HL-60 (cell line): ENCODE measurements at regions not wholly inside any gene's neighbourhood (a gene's known extent, or its start where the extent isn't known, plus 50 kb on each side); places are given as distances from the start of the nearest gene placed in this dataset.

Experiments
- DNase-seq, 2 experiments: peaks; one replicate each; pipeline ENCODE4 v3.0.0-alpha.2; 2010 to 2020; ENCODE audit warnings: low read depth in 1 of 2, low spot score in 1 of 2
- H3K27ac ChIP-seq: fragments of 250-450 bp; sonication (Bioruptor Pico); replicated peaks from 2 replicates; pipeline ENCODE4 v1.5.1; 2020; ENCODE audit warnings: mild to moderate bottlenecking, moderate library complexity
- H3K27me3 ChIP-seq: fragments of 250-450 bp; sonication (Bioruptor Pico); 2 replicates; pipeline ENCODE4 v1.5.1; 2021; ENCODE audit warnings: mild to moderate bottlenecking, moderate library complexity; ENCODE audit not compliant: insufficient read depth, poor library complexity, severe bottlenecking
- H3K4me3 ChIP-seq: replicated peaks from 2 replicates; pipeline ENCODE4 v1.5.1; 2011; ENCODE audit warnings: mild to moderate bottlenecking, control low read depth, low read length; ENCODE audit not compliant: insufficient read depth
- GABPA ChIP-seq: IDR thresholded peaks from 2 replicates; pipeline ENCODE4 v1.6.1; 2012; ENCODE audit warnings: low read depth
- POLR2AphosphoS5 ChIP-seq: IDR thresholded peaks from 2 replicates; pipeline ENCODE4 v1.6.1; 2012; ENCODE audit warnings: low read depth
- SPI1 ChIP-seq: IDR thresholded peaks from 2 replicates; pipeline ENCODE4 v1.6.1; 2012; ENCODE audit warnings: low read depth, mild to moderate bottlenecking, borderline replicate concordance
- TF ChIP-seq, protein P1 (sequence below): IDR thresholded peaks from one replicate; pipeline ENCODE4 v1.5.1; 2011; ENCODE audit warnings: low read length, control low read depth, inconsistent platforms; ENCODE audit not compliant: insufficient read depth
- TF ChIP-seq, protein P2 (sequence below): IDR thresholded peaks from 2 replicates; pipeline ENCODE4 v1.6.1; 2012; ENCODE audit warnings: low read depth; ENCODE audit not compliant: insufficient replicate concordance

GRCh38 chr10:117612113-117612512, 69.6 kb downstream of the EMX2 start:
- H3K27ac ChIP-seq = no peak overlapping the region
- H3K4me3 ChIP-seq = no peak overlapping the region
- TF ChIP-seq, protein P1, sequence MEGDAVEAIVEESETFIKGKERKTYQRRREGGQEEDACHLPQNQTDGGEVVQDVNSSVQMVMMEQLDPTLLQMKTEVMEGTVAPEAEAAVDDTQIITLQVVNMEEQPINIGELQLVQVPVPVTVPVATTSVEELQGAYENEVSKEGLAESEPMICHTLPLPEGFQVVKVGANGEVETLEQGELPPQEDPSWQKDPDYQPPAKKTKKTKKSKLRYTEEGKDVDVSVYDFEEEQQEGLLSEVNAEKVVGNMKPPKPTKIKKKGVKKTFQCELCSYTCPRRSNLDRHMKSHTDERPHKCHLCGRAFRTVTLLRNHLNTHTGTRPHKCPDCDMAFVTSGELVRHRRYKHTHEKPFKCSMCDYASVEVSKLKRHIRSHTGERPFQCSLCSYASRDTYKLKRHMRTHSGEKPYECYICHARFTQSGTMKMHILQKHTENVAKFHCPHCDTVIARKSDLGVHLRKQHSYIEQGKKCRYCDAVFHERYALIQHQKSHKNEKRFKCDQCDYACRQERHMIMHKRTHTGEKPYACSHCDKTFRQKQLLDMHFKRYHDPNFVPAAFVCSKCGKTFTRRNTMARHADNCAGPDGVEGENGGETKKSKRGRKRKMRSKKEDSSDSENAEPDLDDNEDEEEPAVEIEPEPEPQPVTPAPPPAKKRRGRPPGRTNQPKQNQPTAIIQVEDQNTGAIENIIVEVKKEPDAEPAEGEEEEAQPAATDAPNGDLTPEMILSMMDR = no peak
- TF ChIP-seq SPI1 = no peak
- TF ChIP-seq POLR2AphosphoS5 = no peak
- TF ChIP-seq GABPA = no peak
- DNase-seq = no peak
- no peaks in the 10 kb centered on the region for H3K27me3 ChIP-seq

DNA sequence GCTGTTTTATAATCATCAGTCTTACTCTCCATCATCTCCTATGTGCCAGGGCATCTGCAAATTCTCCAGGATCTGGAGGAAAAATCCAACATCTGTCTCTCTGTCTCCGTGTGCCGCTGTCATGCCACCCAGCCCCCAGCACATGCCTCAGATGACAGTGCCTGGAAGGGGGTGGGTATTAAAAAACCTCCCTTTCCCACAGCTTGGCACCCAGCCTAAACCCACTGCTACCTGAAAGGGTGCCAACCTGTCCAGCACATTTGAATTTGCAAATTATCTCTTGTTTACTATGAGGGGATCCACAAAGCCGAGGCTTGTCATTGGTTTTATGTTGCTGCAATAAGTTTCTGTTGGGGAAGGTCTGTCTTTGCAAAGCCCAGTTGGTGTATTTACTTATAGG, 73.1 kb downstream of the EMX2 start:
- Histone ChIP-seq H3K4me3 (no peak overlapping the region), H3K27me3 (no peaks in the 10 kb centered on the region), H3K27ac (no peak overlapping the region)
- TF ChIP-seq, protein P2, sequence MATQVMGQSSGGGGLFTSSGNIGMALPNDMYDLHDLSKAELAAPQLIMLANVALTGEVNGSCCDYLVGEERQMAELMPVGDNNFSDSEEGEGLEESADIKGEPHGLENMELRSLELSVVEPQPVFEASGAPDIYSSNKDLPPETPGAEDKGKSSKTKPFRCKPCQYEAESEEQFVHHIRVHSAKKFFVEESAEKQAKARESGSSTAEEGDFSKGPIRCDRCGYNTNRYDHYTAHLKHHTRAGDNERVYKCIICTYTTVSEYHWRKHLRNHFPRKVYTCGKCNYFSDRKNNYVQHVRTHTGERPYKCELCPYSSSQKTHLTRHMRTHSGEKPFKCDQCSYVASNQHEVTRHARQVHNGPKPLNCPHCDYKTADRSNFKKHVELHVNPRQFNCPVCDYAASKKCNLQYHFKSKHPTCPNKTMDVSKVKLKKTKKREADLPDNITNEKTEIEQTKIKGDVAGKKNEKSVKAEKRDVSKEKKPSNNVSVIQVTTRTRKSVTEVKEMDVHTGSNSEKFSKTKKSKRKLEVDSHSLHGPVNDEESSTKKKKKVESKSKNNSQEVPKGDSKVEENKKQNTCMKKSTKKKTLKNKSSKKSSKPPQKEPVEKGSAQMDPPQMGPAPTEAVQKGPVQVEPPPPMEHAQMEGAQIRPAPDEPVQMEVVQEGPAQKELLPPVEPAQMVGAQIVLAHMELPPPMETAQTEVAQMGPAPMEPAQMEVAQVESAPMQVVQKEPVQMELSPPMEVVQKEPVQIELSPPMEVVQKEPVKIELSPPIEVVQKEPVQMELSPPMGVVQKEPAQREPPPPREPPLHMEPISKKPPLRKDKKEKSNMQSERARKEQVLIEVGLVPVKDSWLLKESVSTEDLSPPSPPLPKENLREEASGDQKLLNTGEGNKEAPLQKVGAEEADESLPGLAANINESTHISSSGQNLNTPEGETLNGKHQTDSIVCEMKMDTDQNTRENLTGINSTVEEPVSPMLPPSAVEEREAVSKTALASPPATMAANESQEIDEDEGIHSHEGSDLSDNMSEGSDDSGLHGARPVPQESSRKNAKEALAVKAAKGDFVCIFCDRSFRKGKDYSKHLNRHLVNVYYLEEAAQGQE = no peak
- TF ChIP-seq SPI1 = no peak
- TF ChIP-seq, protein P1 = no peak
- no peak for DNase-seq

GRCh38 chr10:117616179-117616578, 73.6 kb downstream of the EMX2 start:
- Histone ChIP-seq H3K27ac (no peak overlapping the region), H3K27me3 (no peaks in the 10 kb centered on the region), H3K4me3 (no peak overlapping the region)
- DNase-seq = no peak
- TF ChIP-seq POLR2AphosphoS5 = no peak
- TF ChIP-seq, protein P1 = no peak
- TF ChIP-seq, protein P2 = no peak
- TF ChIP-seq SPI1 = no peak
- no peak for TF ChIP-seq GABPA

- H3K27me3 ChIP-seq = no peaks in the 10 kb centered on the region
- H3K27ac ChIP-seq = no peak overlapping the region
- no peak overlapping the region for H3K4me3 ChIP-seq
- TF ChIP-seq GABPA = no peak
- TF ChIP-seq, protein P1 = no peak
- TF ChIP-seq POLR2AphosphoS5 = no peak
- no peak for TF ChIP-seq SPI1
- TF ChIP-seq, protein P2 = no peak
- no peak for DNase-seq
Observed at GRCh38 chr10:117617086-117617485, 74.5 kb downstream of the EMX2 start.
